Keratinocyte (primary cell): ENCODE measurements at regions not wholly inside any gene's neighbourhood (a gene's known extent, or its start where the extent isn't known, plus 50 kb on each side); places are given as distances from the start of the nearest gene placed in this dataset.

Experiments used
- DNase-seq: peaks from one replicate; pipeline ENCODE4 v3.0.0-alpha.2; 2011; ENCODE audit warnings: low read depth, missing footprints, low spot score
- FAIRE-seq: peaks from 2 replicates; lab custom pipeline; 2011; peaks lifted over from hg19 to GRCh38; lab: Jason Lieb, UNC
- H2AFZ ChIP-seq: 2 replicates; pipeline ENCODE4 v1.6.0; 2012; ENCODE audit warnings: low read length, control low read depth, inconsistent platforms; ENCODE audit not compliant: control insufficient read depth
- H3K27ac ChIP-seq: 2 replicates; pipeline ENCODE4 v1.5.1; 2011; ENCODE audit warnings: low read length; ENCODE audit not compliant: control insufficient read depth, insufficient read depth
- H3K27me3 ChIP-seq: 3 replicates; pipeline ENCODE4 v1.6.0; 2011; ENCODE audit warnings: low read length; ENCODE audit not compliant: control insufficient read depth, insufficient read depth; ENCODE audit errors: extremely low read depth
- H3K36me3 ChIP-seq, 2 experiments: 2 replicates in 1 of 2; 3 replicates in 1 of 2; pipeline ENCODE4 v1.5.1; 2011; ENCODE audit warnings: low read length in 2 of 2, mild to moderate bottlenecking in 1 of 2; ENCODE audit not compliant: control insufficient read depth in 2 of 2, insufficient read depth in 2 of 2; ENCODE audit errors: extremely low read depth in 1 of 2
- H3K4me1 ChIP-seq: 3 replicates; pipeline ENCODE4 v1.5.1; 2011; ENCODE audit warnings: low read length; ENCODE audit not compliant: control insufficient read depth, insufficient read depth; ENCODE audit errors: extremely low read depth
- H3K4me2 ChIP-seq: 3 replicates; pipeline ENCODE4 v1.6.0; 2011; ENCODE audit warnings: low read depth, low read length; ENCODE audit not compliant: control insufficient read depth, insufficient read depth; ENCODE audit errors: extremely low read depth
- H3K4me3 ChIP-seq, 3 experiments: fragments of 200-600 bp in 1 of 3; sonication (generic) in 1 of 3; 2 replicates in 2 of 3; 3 replicates in 1 of 3; pipeline ENCODE4 v1.5.1; 2011 to 2016; ENCODE audit warnings: low read length in 3 of 3, mild to moderate bottlenecking in 3 of 3, control low read depth in 2 of 3, inconsistent platforms in 1 of 3, low read depth in 1 of 3, mixed read lengths in 1 of 3, mixed run types in 1 of 3, moderate library complexity in 1 of 3; ENCODE audit not compliant: control insufficient read depth in 2 of 3, insufficient read depth in 2 of 3; ENCODE audit errors: extremely low read depth in 1 of 3
- H3K79me2 ChIP-seq: 2 replicates; pipeline ENCODE4 v1.6.0; 2012; ENCODE audit warnings: low read length; ENCODE audit not compliant: control insufficient read depth, insufficient read depth
- H3K9ac ChIP-seq: 3 replicates; pipeline ENCODE4 v1.6.0; 2011; ENCODE audit warnings: low read length; ENCODE audit not compliant: control insufficient read depth, insufficient read depth; ENCODE audit errors: extremely low read depth
- H3K9me1 ChIP-seq: 3 replicates; pipeline ENCODE4 v1.6.0; 2011; ENCODE audit warnings: low read length; ENCODE audit not compliant: control insufficient read depth, insufficient read depth; ENCODE audit errors: extremely low read depth
- H3K9me3 ChIP-seq: 2 replicates; pipeline ENCODE4 v1.5.1; 2012; ENCODE audit warnings: low read depth, low read length; ENCODE audit not compliant: control insufficient read depth
- H4K20me1 ChIP-seq: 3 replicates; pipeline ENCODE4 v1.6.0; 2011; ENCODE audit warnings: low read length; ENCODE audit not compliant: control insufficient read depth, insufficient read depth; ENCODE audit errors: extremely low read depth
- EZH2 ChIP-seq: IDR thresholded peaks from one replicate; pipeline ENCODE4 v1.6.1; 2012; ENCODE audit warnings: inconsistent platforms, mild to moderate bottlenecking, low read length, moderate library complexity
- dilution Hi-C: fragments of 300-500 bp; cut with MboI; formaldehyde crosslinking; loops from one replicate; pipeline ENCODE4 v1.7.0; 2020; ENCODE audit warnings: low sequenced_read_pairs; ENCODE audit not compliant: extremely low pct_ligation_motif_present
- TF ChIP-seq, protein P1 (sequence below), 3 experiments: IDR thresholded peaks in 1 of 3; conservative IDR thresholded peaks in 1 of 3; optimal IDR thresholded peaks in 1 of 3; 2 replicates in 2 of 3; 3 replicates in 1 of 3; pipeline versions ENCODE3 to v1.5.1; 2011; ENCODE audit warnings: low read length in 3 of 3, mild to moderate bottlenecking in 3 of 3, moderate library complexity in 2 of 3, control low read depth in 1 of 3, inconsistent platforms in 1 of 3; ENCODE audit not compliant: insufficient read depth in 2 of 3; ENCODE audit errors: extremely low read depth in 1 of 3

DNA sequence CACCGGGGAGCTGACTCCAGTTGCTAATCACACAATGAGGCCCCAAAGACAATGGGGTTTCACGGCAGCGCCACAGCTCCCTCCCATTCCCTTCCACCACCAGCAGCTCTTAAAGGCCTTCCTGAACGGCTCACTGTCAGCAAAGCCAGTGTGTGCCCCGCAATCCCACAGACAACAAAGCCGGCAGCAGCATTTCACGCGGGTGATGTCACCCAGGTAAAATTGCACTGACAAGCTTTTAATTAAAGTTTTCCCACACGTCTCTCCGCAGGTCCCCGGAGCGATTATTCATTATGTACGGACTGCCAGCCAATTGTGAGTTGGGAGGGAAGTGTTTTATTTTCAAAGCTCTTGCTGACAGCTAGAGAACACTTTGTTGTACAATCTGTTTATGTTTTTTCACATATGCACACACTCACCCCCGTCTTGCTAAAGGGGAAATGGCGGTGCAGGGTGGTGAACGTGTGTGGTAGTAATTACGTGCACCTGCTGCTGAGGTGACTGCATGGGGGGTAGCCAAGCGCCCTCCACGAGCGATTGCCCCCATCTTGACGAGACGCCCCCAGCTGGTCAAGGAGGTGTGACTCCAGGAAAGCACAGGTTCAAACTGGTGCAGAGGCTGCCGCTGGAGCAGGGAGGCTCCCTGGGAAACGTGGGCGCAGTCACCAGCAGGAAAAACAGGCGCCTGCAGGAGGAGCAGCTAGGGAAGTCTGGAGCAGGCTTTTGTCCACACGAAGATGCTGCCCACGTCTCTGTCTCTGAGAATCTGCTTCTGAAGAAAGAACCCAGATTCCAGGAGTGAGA, 65.0 kb downstream of the IRX2 start:
- TF ChIP-seq, protein P1, sequence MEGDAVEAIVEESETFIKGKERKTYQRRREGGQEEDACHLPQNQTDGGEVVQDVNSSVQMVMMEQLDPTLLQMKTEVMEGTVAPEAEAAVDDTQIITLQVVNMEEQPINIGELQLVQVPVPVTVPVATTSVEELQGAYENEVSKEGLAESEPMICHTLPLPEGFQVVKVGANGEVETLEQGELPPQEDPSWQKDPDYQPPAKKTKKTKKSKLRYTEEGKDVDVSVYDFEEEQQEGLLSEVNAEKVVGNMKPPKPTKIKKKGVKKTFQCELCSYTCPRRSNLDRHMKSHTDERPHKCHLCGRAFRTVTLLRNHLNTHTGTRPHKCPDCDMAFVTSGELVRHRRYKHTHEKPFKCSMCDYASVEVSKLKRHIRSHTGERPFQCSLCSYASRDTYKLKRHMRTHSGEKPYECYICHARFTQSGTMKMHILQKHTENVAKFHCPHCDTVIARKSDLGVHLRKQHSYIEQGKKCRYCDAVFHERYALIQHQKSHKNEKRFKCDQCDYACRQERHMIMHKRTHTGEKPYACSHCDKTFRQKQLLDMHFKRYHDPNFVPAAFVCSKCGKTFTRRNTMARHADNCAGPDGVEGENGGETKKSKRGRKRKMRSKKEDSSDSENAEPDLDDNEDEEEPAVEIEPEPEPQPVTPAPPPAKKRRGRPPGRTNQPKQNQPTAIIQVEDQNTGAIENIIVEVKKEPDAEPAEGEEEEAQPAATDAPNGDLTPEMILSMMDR (optimal IDR thresholded peaks at IDR 0.05 in 1 of 3, IDR thresholded peaks at IDR 0.05 in 1 of 3, conservative IDR thresholded peaks at IDR 0.05 in 1 of 3; ENCODE audit: extremely low read depth in 1 of 3, insufficient read depth in 2 of 3, low read length in 3 of 3): peak; percentile 19 to 36 (median 29)
- no peak for TF ChIP-seq EZH2
- peak overlapping the region in 2 of 3 experiments; percentile 2 to 6 for H3K4me3 ChIP-seq
- H3K36me3 ChIP-seq: no peaks in the 10 kb centered on the region
- no peaks in the 10 kb centered on the region for H3K79me2 ChIP-seq
- H2AFZ ChIP-seq: peak overlapping the region; percentile 12
- no peaks in the 10 kb centered on the region for H4K20me1 ChIP-seq
- dilution Hi-C loops: no loop called here
- peaks cover 2% of the 10 kb centered on the region for H3K9me1 ChIP-seq
- DNase-seq (no peak), FAIRE-seq (peak; percentile 79)
- peak overlapping the region; percentile 33 for H3K9ac ChIP-seq
- peaks cover 32% of the 10 kb centered on the region for H3K4me1 ChIP-seq
- no peaks in the 10 kb centered on the region for H3K9me3 ChIP-seq
- H3K27ac ChIP-seq: peak overlapping the region; percentile 68
- peak overlapping the region; percentile 54 for H3K4me2 ChIP-seq
- peaks cover 5% of the 10 kb centered on the region for H3K27me3 ChIP-seq

DNA sequence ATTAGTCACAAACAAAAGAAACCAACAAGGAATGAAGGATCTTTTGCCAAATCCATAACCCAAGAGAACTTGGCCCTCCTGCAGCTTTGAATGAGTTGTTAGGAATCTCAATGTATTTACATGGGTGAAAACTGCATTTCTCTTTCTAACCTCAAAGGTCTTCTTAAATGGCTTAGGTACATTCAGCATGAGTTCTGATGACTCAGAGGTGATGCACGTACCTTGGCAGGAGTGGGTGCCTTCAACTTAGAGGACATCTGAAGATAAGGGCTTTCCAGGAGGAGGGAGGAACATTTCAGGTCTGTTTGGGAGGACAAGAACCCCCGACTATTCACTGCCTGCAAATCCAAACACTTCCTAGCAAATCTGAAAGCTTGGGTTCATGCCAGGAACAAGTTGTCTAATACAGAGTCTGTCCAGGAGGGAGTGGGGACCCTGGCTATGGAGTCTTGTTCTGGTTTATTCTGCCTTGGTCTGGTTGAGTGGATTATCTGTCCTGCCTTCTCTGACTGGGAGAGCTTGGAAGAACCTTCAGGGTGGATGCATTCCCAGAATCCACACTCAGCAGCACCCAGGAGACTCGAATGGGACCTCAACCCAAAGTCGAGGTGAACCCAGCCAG, 65.7 kb downstream of the IRX2 start:
- DNase-seq: peak; percentile 90
- dilution Hi-C loops: no loop called here
- peaks cover 32% of the 10 kb centered on the region for H3K4me1 ChIP-seq
- FAIRE-seq: peak; percentile 96
- H3K27ac ChIP-seq: peak overlapping the region; percentile 68
- H3K4me2 ChIP-seq: peak overlapping the region; percentile 54
- peak overlapping the region; percentile 33 for H3K9ac ChIP-seq
- TF ChIP-seq EZH2: no peak
- TF ChIP-seq, protein P1 (optimal IDR thresholded peaks at IDR 0.05 in 1 of 3, IDR thresholded peaks at IDR 0.05 in 1 of 3, conservative IDR thresholded peaks at IDR 0.05 in 1 of 3; ENCODE audit: extremely low read depth in 1 of 3, insufficient read depth in 2 of 3, low read length in 3 of 3): no peak
- peak overlapping the region; percentile 7 for H2AFZ ChIP-seq
- no peaks in the 10 kb centered on the region for H3K79me2 ChIP-seq
- H3K36me3 ChIP-seq: no peaks in the 10 kb centered on the region
- no peaks in the 10 kb centered on the region for H3K9me3 ChIP-seq
- peaks cover 5% of the 10 kb centered on the region for H3K27me3 ChIP-seq
- H3K4me3 ChIP-seq: peak overlapping the region in 1 of 3 experiments; percentile 2
- peaks cover 2% of the 10 kb centered on the region for H3K9me1 ChIP-seq
- H4K20me1 ChIP-seq: no peaks in the 10 kb centered on the region
